ENCODE measurements at regions not wholly inside any gene's neighbourhood (a gene's known extent, or its start where the extent isn't known, plus 50 kb on each side); places are given as distances from the start of the nearest gene placed in this dataset.

- TF ChIP-seq, protein P1, sequence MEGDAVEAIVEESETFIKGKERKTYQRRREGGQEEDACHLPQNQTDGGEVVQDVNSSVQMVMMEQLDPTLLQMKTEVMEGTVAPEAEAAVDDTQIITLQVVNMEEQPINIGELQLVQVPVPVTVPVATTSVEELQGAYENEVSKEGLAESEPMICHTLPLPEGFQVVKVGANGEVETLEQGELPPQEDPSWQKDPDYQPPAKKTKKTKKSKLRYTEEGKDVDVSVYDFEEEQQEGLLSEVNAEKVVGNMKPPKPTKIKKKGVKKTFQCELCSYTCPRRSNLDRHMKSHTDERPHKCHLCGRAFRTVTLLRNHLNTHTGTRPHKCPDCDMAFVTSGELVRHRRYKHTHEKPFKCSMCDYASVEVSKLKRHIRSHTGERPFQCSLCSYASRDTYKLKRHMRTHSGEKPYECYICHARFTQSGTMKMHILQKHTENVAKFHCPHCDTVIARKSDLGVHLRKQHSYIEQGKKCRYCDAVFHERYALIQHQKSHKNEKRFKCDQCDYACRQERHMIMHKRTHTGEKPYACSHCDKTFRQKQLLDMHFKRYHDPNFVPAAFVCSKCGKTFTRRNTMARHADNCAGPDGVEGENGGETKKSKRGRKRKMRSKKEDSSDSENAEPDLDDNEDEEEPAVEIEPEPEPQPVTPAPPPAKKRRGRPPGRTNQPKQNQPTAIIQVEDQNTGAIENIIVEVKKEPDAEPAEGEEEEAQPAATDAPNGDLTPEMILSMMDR (IDR thresholded peaks at IDR 0.05; ENCODE audit: insufficient read depth, low read depth, low read length, missing control alignments), result no peak
- H3K4me3 ChIP-seq (ENCODE audit: low read depth, low read length), result no peak overlapping the region
- peak; percentile 73 for DNase-seq (ENCODE audit: low read depth)
These were observed 136.5 kb upstream of the GALNTL6 start for GRCh38 chr4:171676555-171677215.

DNA sequence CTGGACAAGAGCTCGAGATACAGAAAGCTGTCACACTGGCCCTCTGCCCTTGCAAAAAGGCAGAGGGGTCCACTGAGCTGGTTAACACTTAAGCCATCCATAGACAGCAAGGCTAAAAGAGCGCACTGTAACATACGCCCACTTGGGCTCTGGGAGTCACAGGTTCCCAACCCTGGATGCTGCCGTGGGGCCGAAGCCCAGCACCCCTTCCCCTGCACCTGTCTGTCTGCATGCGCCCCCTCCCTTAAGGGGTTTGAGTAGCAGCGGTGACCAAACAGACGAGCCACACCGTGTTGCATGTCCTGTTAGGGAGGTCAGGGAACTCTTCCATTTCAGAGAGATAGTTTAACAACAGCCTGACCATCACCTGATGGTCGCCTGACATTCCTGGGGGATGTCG, 138.4 kb upstream of the GALNTL6 start:
- no peak for DNase-seq (ENCODE audit: low read depth)
- no peak overlapping the region for H3K4me3 ChIP-seq (ENCODE audit: low read depth, low read length)
- TF ChIP-seq, protein P1 (IDR thresholded peaks at IDR 0.05; ENCODE audit: insufficient read depth, low read depth, low read length, missing control alignments), result no peak

- no peak overlapping the region for H3K4me3 ChIP-seq (ENCODE audit: low read depth, low read length)
- TF ChIP-seq, protein P1 (IDR thresholded peaks at IDR 0.05; ENCODE audit: insufficient read depth, low read depth, low read length, missing control alignments), result no peak
- DNase-seq (ENCODE audit: low read depth), result no peak
These were observed 144.8 kb upstream of the GALNTL6 start for GRCh38 chr4:171668403-171668802.

DNA sequence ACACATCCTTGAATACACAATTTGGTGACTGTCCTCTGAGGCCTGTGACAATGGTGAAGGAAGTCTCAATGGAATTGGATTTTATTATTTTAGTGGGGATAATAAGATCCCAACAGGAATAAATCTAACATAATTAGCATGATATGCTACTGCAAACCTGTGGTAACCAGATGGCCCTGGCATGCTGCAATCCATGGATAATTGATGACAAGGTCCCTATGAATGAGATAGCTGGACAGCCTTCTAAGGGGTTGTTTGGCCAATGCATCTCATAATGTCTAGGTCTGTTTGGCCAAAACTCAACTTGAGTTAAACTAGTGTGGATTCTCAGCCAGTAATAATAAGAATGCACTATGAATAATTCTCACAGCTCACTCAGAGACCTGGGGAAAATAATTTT, 145.3 kb upstream of the GALNTL6 start:
- DNase-seq (ENCODE audit: low read depth), result no peak
- TF ChIP-seq, protein P1 (IDR thresholded peaks at IDR 0.05; ENCODE audit: insufficient read depth, low read depth, low read length, missing control alignments), result no peak
- H3K4me3 ChIP-seq (ENCODE audit: low read depth, low read length), result no peak overlapping the region

GRCh38 chr4:171651071-171651470, 162.1 kb upstream of the GALNTL6 start:
- TF ChIP-seq, protein P1 (IDR thresholded peaks at IDR 0.05; ENCODE audit: insufficient read depth, low read depth, low read length, missing control alignments), result no peak
- H3K4me3 ChIP-seq (ENCODE audit: low read depth, low read length), result no peak overlapping the region
- no peak for DNase-seq (ENCODE audit: low read depth)

- no peak overlapping the region for H3K4me3 ChIP-seq (ENCODE audit: low read depth, low read length)
- DNase-seq (ENCODE audit: low read depth), result peak; percentile 55
- TF ChIP-seq, protein P1 (IDR thresholded peaks at IDR 0.05; ENCODE audit: insufficient read depth, low read depth, low read length, missing control alignments), result peak; percentile 26
These were observed 162.7 kb upstream of the GALNTL6 start for GRCh38 chr4:171650543-171650942.

GRCh38 chr4:171648926-171649325, 164.3 kb upstream of the GALNTL6 start:
- TF ChIP-seq, protein P1 (IDR thresholded peaks at IDR 0.05; ENCODE audit: insufficient read depth, low read depth, low read length, missing control alignments), result no peak
- H3K4me3 ChIP-seq (ENCODE audit: low read depth, low read length), result no peak overlapping the region
- no peak for DNase-seq (ENCODE audit: low read depth)
